GM12892 (cell line): ENCODE measurements at regions not wholly inside any gene's neighbourhood (a gene's known extent, or its start where the extent isn't known, plus 50 kb on each side); places are given as distances from the start of the nearest gene placed in this dataset.

Experiments used
- POLR2A ChIP-seq: IDR thresholded peaks from 2 replicates; pipeline ENCODE4 v1.6.1; 2011; ENCODE audit warnings: low read depth, low read length, control low read depth
- POLR2AphosphoS5 ChIP-seq: IDR thresholded peaks from 2 replicates; pipeline ENCODE4 v1.6.1; 2011; ENCODE audit warnings: low read depth, low read length, control low read depth
- TAF1 ChIP-seq: IDR thresholded peaks from 2 replicates; pipeline ENCODE4 v1.6.1; 2011; ENCODE audit warnings: low read depth, mild to moderate bottlenecking, control low read depth, low read length, borderline replicate concordance

DNA sequence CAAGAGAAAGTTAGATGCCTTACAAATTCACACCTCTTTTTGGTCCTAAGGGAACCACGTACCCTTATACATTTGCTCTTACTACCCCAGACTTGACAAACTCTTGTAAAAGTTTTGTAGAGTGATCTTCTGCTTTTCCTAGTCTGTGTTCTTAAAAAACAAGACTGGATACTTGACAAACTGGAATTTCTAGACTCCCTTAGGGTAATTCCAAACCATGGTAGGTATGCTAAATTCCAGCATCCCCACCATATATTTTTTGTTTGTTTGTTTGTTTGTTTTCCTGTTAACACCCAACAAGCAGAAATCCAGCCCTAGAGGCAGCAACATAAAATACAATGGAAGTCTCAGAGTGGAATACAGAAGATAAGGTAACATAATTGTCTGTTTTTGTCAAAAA lies 280.7 kb upstream of the NR2F2 start:
- TF ChIP-seq POLR2A (no peak), TAF1 (no peak), POLR2AphosphoS5 (no peak)
